Astrocyte of the cerebellum (primary cell): ENCODE measurements at regions not wholly inside any gene's neighbourhood (a gene's known extent, or its start where the extent isn't known, plus 50 kb on each side); places are given as distances from the start of the nearest gene placed in this dataset.

Source experiments
- DNase-seq: peaks from one replicate; pipeline ENCODE4 v3.0.0-alpha.2; 2011; ENCODE audit warnings: low read depth
- H3K4me3 ChIP-seq: 2 replicates; pipeline ENCODE4 v1.5.1; 2011; ENCODE audit warnings: mild to moderate bottlenecking, low read depth, low read length, moderate library complexity
- in situ Hi-C: cut with HindIII; loops from 2 replicates; pipeline ENCODE4 v1.10.0; 2017; ENCODE audit warnings: low sequenced_read_pairs
- TF ChIP-seq, protein P1 (sequence below): IDR thresholded peaks from 2 replicates; pipeline ENCODE4 v1.5.1; 2012; ENCODE audit warnings: low read length, low read depth, moderate library complexity, mild to moderate bottlenecking; ENCODE audit errors: missing control alignments

DNA sequence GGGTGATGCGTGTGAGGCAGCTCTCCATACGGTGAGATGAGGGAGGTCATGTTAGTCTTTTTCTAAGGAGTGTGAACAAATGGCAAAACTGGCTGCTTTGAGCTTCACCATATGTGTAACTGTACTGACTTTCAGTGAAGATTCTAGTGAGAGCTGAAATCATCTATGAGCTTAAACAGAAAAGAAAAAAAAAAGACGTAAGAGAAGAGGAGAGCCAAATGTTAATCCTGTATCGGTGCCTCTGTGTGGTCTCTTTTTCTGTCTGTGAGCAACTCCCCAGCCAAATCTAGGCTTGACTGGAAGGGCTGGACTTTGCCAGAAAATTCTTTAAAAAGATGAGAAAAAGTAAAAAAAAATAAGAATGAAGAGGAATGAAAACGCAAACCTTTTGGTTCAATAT lies 209.7 kb upstream of the TUT7 start:
- in situ Hi-C loops, result no loop called here
- TF ChIP-seq, protein P1, sequence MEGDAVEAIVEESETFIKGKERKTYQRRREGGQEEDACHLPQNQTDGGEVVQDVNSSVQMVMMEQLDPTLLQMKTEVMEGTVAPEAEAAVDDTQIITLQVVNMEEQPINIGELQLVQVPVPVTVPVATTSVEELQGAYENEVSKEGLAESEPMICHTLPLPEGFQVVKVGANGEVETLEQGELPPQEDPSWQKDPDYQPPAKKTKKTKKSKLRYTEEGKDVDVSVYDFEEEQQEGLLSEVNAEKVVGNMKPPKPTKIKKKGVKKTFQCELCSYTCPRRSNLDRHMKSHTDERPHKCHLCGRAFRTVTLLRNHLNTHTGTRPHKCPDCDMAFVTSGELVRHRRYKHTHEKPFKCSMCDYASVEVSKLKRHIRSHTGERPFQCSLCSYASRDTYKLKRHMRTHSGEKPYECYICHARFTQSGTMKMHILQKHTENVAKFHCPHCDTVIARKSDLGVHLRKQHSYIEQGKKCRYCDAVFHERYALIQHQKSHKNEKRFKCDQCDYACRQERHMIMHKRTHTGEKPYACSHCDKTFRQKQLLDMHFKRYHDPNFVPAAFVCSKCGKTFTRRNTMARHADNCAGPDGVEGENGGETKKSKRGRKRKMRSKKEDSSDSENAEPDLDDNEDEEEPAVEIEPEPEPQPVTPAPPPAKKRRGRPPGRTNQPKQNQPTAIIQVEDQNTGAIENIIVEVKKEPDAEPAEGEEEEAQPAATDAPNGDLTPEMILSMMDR, result no peak
- no peak for DNase-seq
- H3K4me3 ChIP-seq, result no peak overlapping the region

DNA sequence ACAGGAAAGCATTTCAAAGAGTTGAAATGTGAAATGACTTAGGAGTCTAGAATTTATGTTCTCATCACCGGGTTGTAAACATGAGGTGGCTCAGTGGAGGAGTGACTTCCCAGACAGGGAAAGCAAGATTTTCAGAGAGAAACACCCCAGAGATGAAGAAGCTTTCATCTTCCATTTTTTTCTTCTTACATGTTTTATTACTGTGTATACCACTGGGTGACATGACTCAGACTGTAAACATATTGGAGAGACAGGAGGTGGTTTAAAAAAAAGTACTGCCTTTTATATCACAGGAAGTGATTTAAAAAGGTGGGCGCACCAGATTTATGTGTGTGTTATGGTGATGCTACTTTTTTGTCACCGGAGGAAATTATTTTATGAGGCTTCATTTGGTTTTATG lies 209.1 kb upstream of the TUT7 start:
- DNase-seq, result no peak
- TF ChIP-seq, protein P1, result no peak
- no peak overlapping the region for H3K4me3 ChIP-seq
- in situ Hi-C loops, result no loop called here

DNA sequence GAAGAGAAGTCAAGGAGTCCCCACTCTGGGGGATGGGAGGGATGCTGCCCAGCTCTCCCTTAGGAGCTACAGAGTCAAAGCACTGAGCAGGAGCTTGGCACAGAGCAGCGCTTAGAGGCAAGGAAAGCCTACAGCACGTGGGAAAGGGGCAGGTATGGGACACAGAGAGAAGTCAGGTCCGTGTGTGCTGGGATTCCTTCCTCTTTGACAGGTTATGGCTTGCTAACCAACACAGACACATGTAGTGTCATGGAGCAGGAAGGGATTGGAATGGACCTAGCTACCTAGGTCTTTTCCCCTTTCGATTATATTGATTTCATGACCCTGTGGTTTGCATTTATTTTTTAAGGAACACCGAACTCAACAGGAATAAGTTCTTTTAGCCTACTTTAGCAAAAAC lies 208.5 kb upstream of the TUT7 start:
- in situ Hi-C loops, result no loop called here
- TF ChIP-seq, protein P1, result no peak
- H3K4me3 ChIP-seq, result no peak overlapping the region
- DNase-seq, result no peak

DNA sequence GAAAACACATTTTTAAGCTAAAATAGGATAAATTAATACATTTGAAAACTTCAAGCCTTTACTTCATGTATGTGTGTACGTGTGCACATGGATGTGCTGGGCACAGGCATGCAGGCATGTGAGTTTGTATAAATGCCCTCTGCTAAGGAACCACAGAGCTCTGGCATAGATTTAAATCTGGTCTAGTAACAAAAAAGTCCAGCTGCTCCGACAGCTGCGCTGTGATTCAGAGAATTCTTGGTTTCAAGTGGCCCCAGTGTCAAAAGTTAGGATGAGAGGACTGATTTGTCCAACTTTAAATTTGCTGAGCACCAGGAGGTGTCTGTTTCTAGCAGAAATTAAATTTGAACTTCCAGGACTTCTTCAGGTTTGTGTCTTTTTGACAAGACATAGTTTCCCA lies 203.7 kb upstream of the TUT7 start:
- TF ChIP-seq, protein P1, result no peak
- H3K4me3 ChIP-seq, result no peak overlapping the region
- DNase-seq, result no peak
- in situ Hi-C loops, result no loop called here

DNA sequence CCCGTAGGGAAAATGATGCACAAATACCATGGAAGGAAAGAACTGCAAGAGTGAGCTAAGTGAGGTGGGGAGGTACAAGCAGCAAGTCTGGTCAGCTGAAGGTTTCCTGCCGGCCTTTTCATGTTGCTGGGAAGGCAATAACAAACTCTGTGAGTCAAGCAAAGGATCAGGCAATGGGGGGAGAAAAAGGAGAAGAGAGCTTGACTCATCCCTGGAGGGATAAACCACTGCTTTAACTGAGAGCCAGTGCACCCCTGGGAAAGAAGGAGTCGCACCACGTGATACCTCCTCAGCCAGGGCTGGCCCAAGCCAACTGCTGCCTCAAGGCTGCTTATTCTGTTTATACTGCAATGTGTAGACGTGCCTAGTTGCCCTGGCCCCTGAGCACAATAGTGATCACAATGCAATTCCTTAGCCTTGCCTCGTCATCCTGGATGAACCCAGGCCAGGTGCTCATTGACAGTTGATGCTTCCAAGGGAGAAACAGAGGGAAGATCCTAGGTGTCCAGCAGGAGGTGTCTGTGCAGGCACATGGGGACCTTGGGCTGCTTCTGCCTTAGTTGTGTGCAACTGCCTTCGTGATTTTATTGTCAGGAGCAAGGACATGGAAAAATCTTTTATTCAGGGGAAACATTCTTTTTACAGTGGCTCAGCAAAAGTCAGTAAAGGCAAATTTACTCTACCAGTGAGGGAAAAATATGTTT lies 203.0 kb upstream of the TUT7 start:
- DNase-seq, result no peak
- no peak overlapping the region for H3K4me3 ChIP-seq
- TF ChIP-seq, protein P1, result no peak
- in situ Hi-C loops, result no loop called here

DNA sequence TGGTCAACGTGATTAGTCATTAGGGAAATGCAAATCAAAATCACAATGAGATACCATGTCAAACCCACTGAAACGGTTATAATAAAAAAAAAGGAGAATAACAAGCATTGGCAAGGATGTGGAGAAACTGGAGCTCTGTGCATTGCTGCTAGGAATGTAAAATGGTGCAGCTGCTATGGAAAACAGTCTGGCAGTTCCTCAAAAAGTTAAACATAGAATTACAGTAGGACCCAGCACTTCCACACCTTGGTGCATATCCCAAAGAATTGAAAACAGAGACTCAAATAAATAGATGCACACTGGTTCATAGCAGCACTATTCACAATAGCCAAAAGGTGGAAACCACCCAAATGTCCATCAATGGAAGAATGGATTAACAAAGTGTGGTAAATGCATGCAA lies 201.5 kb upstream of the TUT7 start:
- H3K4me3 ChIP-seq, result no peak overlapping the region
- DNase-seq, result no peak
- in situ Hi-C loops, result no loop called here
- TF ChIP-seq, protein P1, result no peak

DNA sequence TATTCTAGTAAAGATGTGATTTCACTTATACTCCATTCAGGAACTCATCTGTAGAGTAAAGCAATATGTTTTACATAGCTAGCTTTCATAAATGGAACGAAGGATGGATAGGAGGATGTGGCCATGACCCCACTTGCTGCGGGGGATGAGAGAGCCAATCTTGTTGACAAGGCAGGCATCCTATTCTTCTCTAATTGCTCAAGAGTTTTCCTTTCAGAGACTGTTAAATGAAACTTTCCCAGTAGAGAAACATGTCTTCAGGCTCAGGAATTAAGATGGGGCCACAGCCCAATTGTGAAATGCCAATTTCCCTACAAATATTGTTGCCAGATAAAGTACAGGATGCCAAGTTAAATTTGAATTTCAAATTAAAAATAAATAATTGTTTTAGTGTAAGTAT lies 196.2 kb upstream of the TUT7 start:
- TF ChIP-seq, protein P1, result no peak
- in situ Hi-C loops, result no loop called here
- no peak overlapping the region for H3K4me3 ChIP-seq
- DNase-seq, result no peak
